ENCODE measurements at regions not wholly inside any gene's neighbourhood (a gene's known extent, or its start where the extent isn't known, plus 50 kb on each side); places are given as distances from the start of the nearest gene placed in this dataset.

DNA sequence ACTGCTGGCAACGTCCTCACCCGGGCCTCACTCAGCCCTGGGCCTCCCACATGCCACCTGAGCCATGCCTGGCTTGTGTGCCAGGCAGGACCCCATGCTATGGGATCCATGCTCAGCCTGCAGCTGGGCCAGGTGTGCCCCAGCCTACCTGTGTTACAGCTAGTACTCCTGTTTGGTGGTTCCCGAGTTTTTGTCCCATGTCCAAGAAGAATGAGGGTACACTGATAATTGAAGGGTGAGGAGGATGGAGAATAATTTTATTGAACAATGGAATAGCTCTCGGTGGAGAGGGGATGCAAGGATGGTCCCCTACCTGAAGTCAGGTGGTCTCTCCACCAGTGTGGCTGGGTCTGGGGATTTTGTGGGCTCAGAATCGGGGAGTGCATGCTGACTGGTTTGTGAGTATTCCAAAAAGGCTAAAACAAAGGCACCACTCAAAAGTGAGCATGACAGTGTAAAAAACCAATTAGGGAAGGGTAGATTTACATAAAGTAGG lies 137.9 kb downstream of the TNFSF18 start:
- no peak for DNase-seq
- CTCF ChIA-PET = no interaction called here
- POLR2A ChIA-PET = no interaction called here
- no peak overlapping the region for H3K27ac Mint-ChIP-seq
- peaks cover 5% of the 10 kb centered on the region for H3K36me3 Mint-ChIP-seq (ENCODE audit: low read depth)
- peaks cover 9% of the 10 kb centered on the region for H3K9me3 Mint-ChIP-seq
- peaks cover 20% of the 10 kb centered on the region for H3K27me3 Mint-ChIP-seq
- no peaks in the 10 kb centered on the region for H3K4me1 Mint-ChIP-seq
- H3K4me3 Mint-ChIP-seq = no peak overlapping the region

DNA sequence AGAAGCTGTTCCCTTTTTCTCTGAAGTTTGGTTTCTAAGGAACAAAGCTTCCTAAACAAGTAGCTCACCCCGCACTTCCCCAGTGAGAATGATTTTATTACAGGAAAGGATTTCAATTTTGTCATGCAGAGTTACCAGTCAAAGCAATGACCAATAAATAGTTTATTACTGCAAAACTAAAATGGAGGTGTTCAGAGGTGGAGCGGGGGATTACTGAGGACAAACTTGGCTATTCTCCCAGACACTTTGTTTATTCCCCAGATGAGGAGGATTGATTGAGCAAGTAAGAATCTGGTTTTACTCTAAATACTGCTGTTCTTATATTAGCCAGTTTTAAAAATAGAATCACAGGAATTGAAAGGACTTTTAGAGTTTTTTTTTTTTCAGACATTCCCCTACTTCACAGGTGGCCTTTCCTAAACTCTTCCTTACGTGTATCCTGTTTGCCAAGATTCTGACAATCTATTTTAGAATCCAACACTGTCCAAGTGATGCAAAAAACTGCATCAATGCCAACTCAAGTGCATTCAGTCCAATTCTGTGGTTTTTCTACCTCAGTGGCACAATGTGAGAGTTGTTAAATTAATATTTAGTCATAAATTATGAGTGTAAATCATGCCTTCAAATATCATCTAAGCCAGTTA lies 136.1 kb downstream of the TNFSF18 start:
- DNase-seq = no peak
- peaks cover 5% of the 10 kb centered on the region for H3K36me3 Mint-ChIP-seq (ENCODE audit: low read depth)
- peaks cover 20% of the 10 kb centered on the region for H3K27me3 Mint-ChIP-seq
- H3K4me1 Mint-ChIP-seq = no peaks in the 10 kb centered on the region
- POLR2A ChIA-PET = no interaction called here
- H3K27ac Mint-ChIP-seq = no peak overlapping the region
- no peak overlapping the region for H3K4me3 Mint-ChIP-seq
- CTCF ChIA-PET = no interaction called here
- H3K9me3 Mint-ChIP-seq = peaks cover 9% of the 10 kb centered on the region

DNA sequence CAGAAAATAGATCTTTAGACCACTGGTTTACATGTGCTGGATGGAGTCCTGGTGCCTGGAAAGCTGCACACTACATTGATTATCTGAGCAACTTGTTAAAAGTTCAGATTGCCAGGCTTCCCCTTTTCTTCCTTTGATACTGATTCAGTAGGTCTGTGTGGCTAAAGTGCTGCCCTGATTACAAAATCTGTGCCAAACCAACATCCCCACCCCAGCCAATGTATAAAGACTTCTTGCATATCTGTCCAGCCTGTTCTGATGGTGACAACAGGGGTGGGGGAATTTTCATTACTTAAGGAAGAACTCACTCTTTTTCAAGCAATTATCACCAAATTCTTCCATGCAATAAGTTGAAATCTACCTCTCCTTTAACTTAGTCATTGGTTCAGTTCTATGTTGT lies 135.5 kb downstream of the TNFSF18 start:
- Mint-ChIP-seq H3K4me3 (no peak overlapping the region), H3K27ac (no peak overlapping the region), H3K9me3 (peaks cover 9% of the 10 kb centered on the region), H3K36me3 (ENCODE audit: low read depth) (peaks cover 5% of the 10 kb centered on the region), H3K4me1 (no peaks in the 10 kb centered on the region), H3K27me3 (peaks cover 17% of the 10 kb centered on the region)
- CTCF ChIA-PET = no interaction called here
- DNase-seq = no peak
- POLR2A ChIA-PET = no interaction called here

GRCh38 chr1:172916116-172916515 lies 134.6 kb downstream of the TNFSF18 start:
- no peak overlapping the region for H3K27ac Mint-ChIP-seq
- no peaks in the 10 kb centered on the region for H3K4me1 Mint-ChIP-seq
- DNase-seq = no peak
- H3K36me3 Mint-ChIP-seq (ENCODE audit: low read depth) = peaks cover 5% of the 10 kb centered on the region
- POLR2A ChIA-PET = no interaction called here
- H3K9me3 Mint-ChIP-seq = peaks cover 9% of the 10 kb centered on the region
- H3K27me3 Mint-ChIP-seq = peaks cover 17% of the 10 kb centered on the region
- H3K4me3 Mint-ChIP-seq = no peak overlapping the region
- CTCF ChIA-PET = no interaction called here

DNA sequence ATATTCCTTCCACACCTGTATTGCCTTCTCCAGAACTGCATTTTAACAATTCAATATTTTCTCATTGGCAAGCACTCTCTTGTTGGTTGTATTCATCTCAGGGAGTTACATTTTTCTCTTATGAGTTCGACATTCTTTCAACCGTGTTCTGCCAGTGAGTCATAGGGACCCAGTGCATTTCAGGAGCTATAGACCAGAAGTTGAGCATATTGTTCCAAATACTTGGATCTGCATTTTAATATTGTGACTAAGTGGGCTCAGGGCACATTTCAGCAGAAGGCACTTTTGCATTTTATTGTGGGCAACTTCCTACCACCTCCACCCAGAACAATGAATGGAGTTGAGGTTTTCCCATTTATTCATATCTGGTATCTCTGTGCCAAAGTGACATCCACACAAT lies 132.8 kb downstream of the TNFSF18 start:
- ChIA-PET POLR2A (no interaction called here), CTCF (no interaction called here)
- Mint-ChIP-seq H3K9me3 (peaks cover 5% of the 10 kb centered on the region), H3K4me3 (no peak overlapping the region), H3K4me1 (no peaks in the 10 kb centered on the region), H3K27me3 (peaks cover 17% of the 10 kb centered on the region), H3K36me3 (ENCODE audit: low read depth) (peaks cover 5% of the 10 kb centered on the region), H3K27ac (no peak overlapping the region)
- DNase-seq = no peak

- CTCF ChIA-PET = no interaction called here
- POLR2A ChIA-PET = no interaction called here
- H3K9me3 Mint-ChIP-seq = peaks cover under 1% of the 10 kb centered on the region
- DNase-seq = no peak
- H3K27ac Mint-ChIP-seq = no peak overlapping the region
- H3K36me3 Mint-ChIP-seq (ENCODE audit: low read depth) = peaks cover 3% of the 10 kb centered on the region
- no peaks in the 10 kb centered on the region for H3K4me1 Mint-ChIP-seq
- H3K27me3 Mint-ChIP-seq = peaks cover 14% of the 10 kb centered on the region
- H3K4me3 Mint-ChIP-seq = no peak overlapping the region
These were observed 132.3 kb downstream of the TNFSF18 start for GRCh38 chr1:172918478-172918877.

DNA sequence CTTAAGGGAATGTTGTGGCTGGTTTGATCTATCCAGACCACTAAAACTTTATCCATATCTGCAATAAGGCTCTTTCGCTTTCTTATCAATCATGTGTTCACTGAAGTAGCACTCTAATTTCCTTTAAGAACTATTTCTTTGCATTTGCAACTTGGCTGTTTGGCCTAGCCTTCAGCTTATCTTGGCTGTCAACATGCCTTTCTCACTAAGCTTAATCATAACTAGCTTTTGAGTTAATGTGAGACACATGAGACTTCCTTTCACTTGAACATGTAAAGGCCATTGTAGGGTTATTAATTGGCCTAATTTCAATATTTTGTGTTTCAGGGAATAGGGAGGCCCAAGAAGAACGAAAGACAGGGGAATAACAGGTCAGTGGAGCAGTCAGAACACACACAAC lies 124.7 kb downstream of the TNFSF18 start:
- H3K4me3 Mint-ChIP-seq = no peak overlapping the region
- H3K27me3 Mint-ChIP-seq = no peaks in the 10 kb centered on the region
- no peaks in the 10 kb centered on the region for H3K4me1 Mint-ChIP-seq
- no peaks in the 10 kb centered on the region for H3K9me3 Mint-ChIP-seq
- CTCF ChIA-PET = no interaction called here
- no peak for DNase-seq
- POLR2A ChIA-PET = no interaction called here
- no peak overlapping the region for H3K27ac Mint-ChIP-seq
- H3K36me3 Mint-ChIP-seq (ENCODE audit: low read depth) = no peaks in the 10 kb centered on the region

GRCh38 chr1:172928412-172928811 lies 122.3 kb downstream of the TNFSF18 start:
- Mint-ChIP-seq H3K4me3 (no peak overlapping the region), H3K27ac (no peak overlapping the region), H3K9me3 (no peaks in the 10 kb centered on the region), H3K4me1 (peaks cover 6% of the 10 kb centered on the region), H3K27me3 (no peaks in the 10 kb centered on the region), H3K36me3 (ENCODE audit: low read depth) (no peaks in the 10 kb centered on the region)
- no peak for DNase-seq
- ChIA-PET POLR2A (no interaction called here), CTCF (no interaction called here)

DNA sequence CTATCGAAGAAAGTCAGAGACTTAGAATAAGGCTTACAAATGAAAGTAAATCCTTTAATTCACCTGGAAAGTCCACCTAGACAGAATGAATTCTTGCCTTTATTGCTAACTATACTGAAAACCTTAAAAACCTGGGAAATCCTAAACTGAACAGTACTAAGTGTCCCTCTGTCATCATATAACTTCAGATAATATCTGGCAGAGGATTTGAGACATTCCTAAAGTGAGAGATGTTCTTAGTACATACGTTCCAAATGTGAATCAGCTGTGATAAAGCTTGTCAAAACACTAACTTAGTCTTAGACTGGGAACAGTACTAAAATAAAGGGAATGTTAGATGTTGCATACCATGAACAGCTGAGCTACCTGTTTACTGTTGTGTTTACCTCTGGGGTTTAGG lies 121.7 kb downstream of the TNFSF18 start:
- DNase-seq = no peak
- CTCF ChIA-PET = no interaction called here
- Mint-ChIP-seq H3K27ac (no peak overlapping the region), H3K4me3 (no peak overlapping the region), H3K4me1 (peaks cover 10% of the 10 kb centered on the region), H3K36me3 (ENCODE audit: low read depth) (no peaks in the 10 kb centered on the region), H3K9me3 (no peaks in the 10 kb centered on the region), H3K27me3 (no peaks in the 10 kb centered on the region)
- POLR2A ChIA-PET = no interaction called here

- Mint-ChIP-seq H3K4me3 (no peak overlapping the region), H3K36me3 (ENCODE audit: low read depth) (no peaks in the 10 kb centered on the region), H3K9me3 (no peaks in the 10 kb centered on the region), H3K27me3 (no peaks in the 10 kb centered on the region), H3K4me1 (peaks cover 14% of the 10 kb centered on the region), H3K27ac (no peak overlapping the region)
- CTCF ChIA-PET = no interaction called here
- POLR2A ChIA-PET = no interaction called here
- DNase-seq = no peak
These were observed 120.6 kb downstream of the TNFSF18 start for GRCh38 chr1:172930142-172930541.

DNA sequence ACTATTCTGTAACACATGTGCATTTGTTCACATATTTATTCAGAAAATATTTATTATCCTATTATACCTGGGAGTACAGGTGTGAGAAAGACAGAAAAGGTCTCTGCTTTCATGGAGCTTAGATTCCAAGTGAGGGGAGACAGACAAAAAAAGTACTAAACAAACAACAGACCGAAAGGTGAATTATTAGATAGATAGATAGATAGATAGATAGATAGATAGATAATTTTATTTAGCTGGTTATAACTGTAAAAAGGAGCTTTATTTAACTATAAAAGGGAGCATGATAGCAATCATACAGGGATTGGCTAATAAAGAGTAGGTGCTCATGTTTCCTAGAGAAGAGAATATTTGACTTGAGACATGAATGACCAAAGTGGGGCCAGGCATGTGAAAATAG lies 119.4 kb downstream of the TNFSF18 start:
- Mint-ChIP-seq H3K27me3 (no peaks in the 10 kb centered on the region), H3K4me1 (peaks cover 14% of the 10 kb centered on the region), H3K27ac (no peak overlapping the region), H3K9me3 (no peaks in the 10 kb centered on the region), H3K4me3 (no peak overlapping the region), H3K36me3 (ENCODE audit: low read depth) (no peaks in the 10 kb centered on the region)
- ChIA-PET CTCF (no interaction called here), POLR2A (no interaction called here)
- DNase-seq = no peak

- ChIA-PET CTCF (no interaction called here), POLR2A (no interaction called here)
- H3K27ac Mint-ChIP-seq = no peak overlapping the region
- peaks cover 14% of the 10 kb centered on the region for H3K4me1 Mint-ChIP-seq
- H3K36me3 Mint-ChIP-seq (ENCODE audit: low read depth) = no peaks in the 10 kb centered on the region
- no peaks in the 10 kb centered on the region for H3K9me3 Mint-ChIP-seq
- H3K4me3 Mint-ChIP-seq = no peak overlapping the region
- no peaks in the 10 kb centered on the region for H3K27me3 Mint-ChIP-seq
- DNase-seq = no peak
These were observed 119.0 kb downstream of the TNFSF18 start for GRCh38 chr1:172931761-172932160.

- Mint-ChIP-seq H3K4me1 (peaks cover 14% of the 10 kb centered on the region), H3K36me3 (ENCODE audit: low read depth) (no peaks in the 10 kb centered on the region), H3K27me3 (no peaks in the 10 kb centered on the region), H3K9me3 (no peaks in the 10 kb centered on the region), H3K4me3 (no peak overlapping the region), H3K27ac (peak overlapping the region; percentile 37)
- ChIA-PET CTCF (no interaction called here), POLR2A (no interaction called here)
- no peak for DNase-seq
These were observed 117.8 kb downstream of the TNFSF18 start for GRCh38 chr1:172932981-172933380.

GRCh38 chr1:172934417-172934762 lies 116.4 kb downstream of the TNFSF18 start:
- H3K27me3 Mint-ChIP-seq = no peaks in the 10 kb centered on the region
- H3K4me3 Mint-ChIP-seq = no peak overlapping the region
- CTCF ChIA-PET = no interaction called here
- DNase-seq = no peak
- POLR2A ChIA-PET = no interaction called here
- no peak overlapping the region for H3K27ac Mint-ChIP-seq
- H3K4me1 Mint-ChIP-seq = peaks cover 14% of the 10 kb centered on the region
- no peaks in the 10 kb centered on the region for H3K36me3 Mint-ChIP-seq (ENCODE audit: low read depth)
- H3K9me3 Mint-ChIP-seq = no peaks in the 10 kb centered on the region

Measured in activated CD4-positive, alpha-beta memory T cell treated with anti-CD3 and anti-CD28 coated beads, Interleukin-2, amount 10 ng/mL, durations not matched to agents 7 days and 5 days (primary cell).